ENCODE measurements at regions not wholly inside any gene's neighbourhood (a gene's known extent, or its start where the extent isn't known, plus 50 kb on each side); places are given as distances from the start of the nearest gene placed in this dataset.
"Not testable (repeated sequence)": the region's sequence is repeated elsewhere in the genome, so short reads cannot be mapped to it uniquely, and the experiment has no call there.

- DNase-seq: no peak
These were observed 143.5 kb upstream of the MAMLD1 start for GRCh38 chrX:150219374-150220185.

GRCh38 chrX:150223176-150224015 is 139.7 kb upstream of the MAMLD1 start:
- no peak for DNase-seq

- no peak for DNase-seq
These were observed 138.4 kb upstream of the MAMLD1 start for GRCh38 chrX:150224676-150225075.

- DNase-seq: no peak
These were observed 137.9 kb upstream of the MAMLD1 start for GRCh38 chrX:150225266-150225665.

GRCh38 chrX:150225756-150226155 is 137.4 kb upstream of the MAMLD1 start:
- no peak for DNase-seq

GRCh38 chrX:150226223-150226965 is 136.7 kb upstream of the MAMLD1 start:
- no peak for DNase-seq

GRCh38 chrX:150227321-150227860 is 135.7 kb upstream of the MAMLD1 start:
- DNase-seq: no peak

GRCh38 chrX:150227873-150228410 is 135.2 kb upstream of the MAMLD1 start:
- DNase-seq: no peak

- DNase-seq: no peak
These were observed 134.7 kb upstream of the MAMLD1 start for GRCh38 chrX:150228431-150228830.

GRCh38 chrX:150229030-150229429 is 134.1 kb upstream of the MAMLD1 start:
- no peak for DNase-seq

GRCh38 chrX:150229481-150229880 is 133.6 kb upstream of the MAMLD1 start:
- DNase-seq: no peak

GRCh38 chrX:150230952-150231351 is 132.2 kb upstream of the MAMLD1 start:
- not testable (repeated sequence) for DNase-seq

GRCh38 chrX:150231368-150231767 is 131.7 kb upstream of the MAMLD1 start:
- not testable (repeated sequence) for DNase-seq

- DNase-seq: not testable (repeated sequence)
These were observed 130.9 kb upstream of the MAMLD1 start for GRCh38 chrX:150232222-150232621.

GRCh38 chrX:150234126-150234525 is 129.0 kb upstream of the MAMLD1 start:
- DNase-seq: no peak

GRCh38 chrX:150236327-150236726 is 126.8 kb upstream of the MAMLD1 start:
- DNase-seq: no peak

- DNase-seq: no peak
These were observed 124.3 kb upstream of the MAMLD1 start for GRCh38 chrX:150238632-150239382.

GRCh38 chrX:150239946-150240642 is 123.0 kb upstream of the MAMLD1 start:
- DNase-seq: no peak

- DNase-seq: no peak
These were observed 122.5 kb upstream of the MAMLD1 start for GRCh38 chrX:150240643-150240970.

GRCh38 chrX:150253959-150254620 is 109.0 kb upstream of the MAMLD1 start:
- DNase-seq: no peak

GRCh38 chrX:150254909-150255308 is 108.2 kb upstream of the MAMLD1 start:
- no peak for DNase-seq

Data from activated effector memory CD4-positive, alpha-beta T cell treated with Interleukin-2 at 50 U/mL for 16 hours (primary cell).